Glutamatergic neuron (in vitro differentiated cells): ENCODE measurements at regions not wholly inside any gene's neighbourhood (a gene's known extent, or its start where the extent isn't known, plus 50 kb on each side); places are given as distances from the start of the nearest gene placed in this dataset.
A peak's percentile ranks its signal among the peaks of the same experiment; 100 is the strongest.
"Not testable (repeated sequence)": the region's sequence is repeated elsewhere in the genome, so short reads cannot be mapped to it uniquely, and the experiment has no call there.

Experiments used
- DNase-seq: peaks from one replicate; pipeline ENCODE4 v3.0.0; 2022
- H3K27ac Mint-ChIP-seq: one replicate; pipeline ENCODE4 v1.8.0; 2020; ENCODE audit warnings: mild to moderate bottlenecking, mixed read lengths, inconsistent platforms; ENCODE audit not compliant: unreplicated experiment
- H3K27me3 Mint-ChIP-seq: one replicate; pipeline ENCODE4 v1.8.0; 2020; ENCODE audit warnings: mild to moderate bottlenecking, moderate library complexity, mixed read lengths, inconsistent platforms; ENCODE audit not compliant: unreplicated experiment
- H3K36me3 Mint-ChIP-seq: one replicate; pipeline ENCODE4 v1.8.0; 2020; ENCODE audit warnings: mild to moderate bottlenecking, mixed read lengths, inconsistent platforms; ENCODE audit not compliant: unreplicated experiment
- H3K4me1 Mint-ChIP-seq: one replicate; pipeline ENCODE4 v1.8.0; 2020; ENCODE audit warnings: mild to moderate bottlenecking, low read depth, mixed read lengths, inconsistent platforms; ENCODE audit not compliant: unreplicated experiment
- H3K4me3 Mint-ChIP-seq: one replicate; pipeline ENCODE4 v1.8.0; 2020; ENCODE audit warnings: mild to moderate bottlenecking, mixed read lengths, inconsistent platforms; ENCODE audit not compliant: unreplicated experiment
- H3K9me3 Mint-ChIP-seq: one replicate; pipeline ENCODE4 v1.8.0; 2020; ENCODE audit warnings: mild to moderate bottlenecking, moderate library complexity, mixed read lengths, inconsistent platforms; ENCODE audit not compliant: unreplicated experiment
- CTCF ChIP-seq: fragments of 200-600 bp; sonication (generic); IDR thresholded peaks from one replicate; pipeline ENCODE4 v1.5.0; 2021; ENCODE audit not compliant: partially characterized antibody, unreplicated experiment

DNA sequence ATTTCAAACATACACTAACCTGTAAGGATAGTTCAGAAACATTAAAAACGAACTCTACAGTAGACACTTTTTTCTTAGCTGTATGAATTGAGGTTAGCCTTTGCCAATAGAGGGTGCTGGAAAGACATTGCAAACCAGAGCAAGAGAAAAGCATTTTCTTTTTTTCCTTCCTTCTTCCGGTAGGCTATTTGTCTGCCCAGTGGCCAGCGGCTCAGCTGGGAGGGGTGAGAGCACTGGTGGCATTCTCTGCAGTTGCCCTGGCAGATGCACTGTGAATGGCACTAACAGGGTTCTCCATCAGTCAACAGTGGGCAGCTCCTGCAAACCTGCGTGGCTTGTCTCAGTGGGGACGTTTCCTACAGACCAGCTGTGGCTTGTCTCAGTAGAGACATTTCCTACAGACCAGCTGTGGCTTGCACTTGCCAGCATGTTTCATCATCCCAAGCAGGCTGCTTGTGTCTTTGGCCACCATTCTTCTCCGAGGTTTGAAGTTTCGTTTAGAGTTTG lies 984.5 kb upstream of the CDH18 start:
- Mint-ChIP-seq H3K36me3 (no peaks in the 10 kb centered on the region), H3K9me3 (no peaks in the 10 kb centered on the region), H3K4me1 (peaks cover 6% of the 10 kb centered on the region), H3K4me3 (no peak overlapping the region), H3K27ac (peak overlapping the region; percentile 66), H3K27me3 (peaks cover 2% of the 10 kb centered on the region)
- no peak for TF ChIP-seq CTCF
- peak; percentile 22 for DNase-seq

GRCh38 chr5:20959347-20959746 lies 971.3 kb upstream of the CDH18 start:
- no peak overlapping the region for H3K27ac Mint-ChIP-seq
- no peaks in the 10 kb centered on the region for H3K27me3 Mint-ChIP-seq
- H3K4me3 Mint-ChIP-seq: no peak overlapping the region
- no peak for TF ChIP-seq CTCF
- no peaks in the 10 kb centered on the region for H3K36me3 Mint-ChIP-seq
- H3K9me3 Mint-ChIP-seq: no peaks in the 10 kb centered on the region
- no peaks in the 10 kb centered on the region for H3K4me1 Mint-ChIP-seq
- DNase-seq: no peak

DNA sequence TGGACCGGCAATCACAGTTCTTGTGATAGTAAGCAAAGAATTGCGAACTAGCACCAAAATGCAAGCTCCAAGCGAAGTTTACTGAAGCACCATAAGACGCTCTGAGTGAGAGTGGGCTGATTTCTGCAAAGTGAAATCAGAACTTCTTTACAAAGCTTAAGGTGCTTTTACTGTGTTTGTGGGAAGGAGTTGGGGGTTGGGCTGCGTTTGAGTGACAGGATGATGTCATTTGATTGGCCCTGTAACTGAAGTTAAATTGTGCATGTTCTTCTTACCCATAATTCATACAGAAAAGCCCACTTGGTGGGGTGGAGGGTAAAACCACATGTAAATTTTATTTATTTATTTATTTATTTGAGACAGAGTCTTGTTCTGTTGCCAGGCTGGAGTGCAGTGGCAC lies 970.6 kb upstream of the CDH18 start:
- Mint-ChIP-seq H3K27ac (no peak overlapping the region), H3K9me3 (no peaks in the 10 kb centered on the region), H3K36me3 (no peaks in the 10 kb centered on the region), H3K4me1 (no peaks in the 10 kb centered on the region), H3K27me3 (no peaks in the 10 kb centered on the region), H3K4me3 (no peak overlapping the region)
- no peak for TF ChIP-seq CTCF
- DNase-seq: no peak

- no peak for TF ChIP-seq CTCF
- no peak overlapping the region for H3K27ac Mint-ChIP-seq
- no peak overlapping the region for H3K4me3 Mint-ChIP-seq
- no peak for DNase-seq
- no peaks in the 10 kb centered on the region for H3K27me3 Mint-ChIP-seq
- H3K9me3 Mint-ChIP-seq: no peaks in the 10 kb centered on the region
- no peaks in the 10 kb centered on the region for H3K4me1 Mint-ChIP-seq
- H3K36me3 Mint-ChIP-seq: no peaks in the 10 kb centered on the region
Measured at GRCh38 chr5:20956134-20956533, 968.1 kb upstream of the CDH18 start.

- H3K4me3 Mint-ChIP-seq: no peak overlapping the region
- H3K27ac Mint-ChIP-seq: no peak overlapping the region
- no peak for DNase-seq
- no peak for TF ChIP-seq CTCF
- H3K4me1 Mint-ChIP-seq: no peaks in the 10 kb centered on the region
- no peaks in the 10 kb centered on the region for H3K27me3 Mint-ChIP-seq
- no peaks in the 10 kb centered on the region for H3K9me3 Mint-ChIP-seq
- no peaks in the 10 kb centered on the region for H3K36me3 Mint-ChIP-seq
Measured at GRCh38 chr5:20949636-20950035, 961.6 kb upstream of the CDH18 start.

DNA sequence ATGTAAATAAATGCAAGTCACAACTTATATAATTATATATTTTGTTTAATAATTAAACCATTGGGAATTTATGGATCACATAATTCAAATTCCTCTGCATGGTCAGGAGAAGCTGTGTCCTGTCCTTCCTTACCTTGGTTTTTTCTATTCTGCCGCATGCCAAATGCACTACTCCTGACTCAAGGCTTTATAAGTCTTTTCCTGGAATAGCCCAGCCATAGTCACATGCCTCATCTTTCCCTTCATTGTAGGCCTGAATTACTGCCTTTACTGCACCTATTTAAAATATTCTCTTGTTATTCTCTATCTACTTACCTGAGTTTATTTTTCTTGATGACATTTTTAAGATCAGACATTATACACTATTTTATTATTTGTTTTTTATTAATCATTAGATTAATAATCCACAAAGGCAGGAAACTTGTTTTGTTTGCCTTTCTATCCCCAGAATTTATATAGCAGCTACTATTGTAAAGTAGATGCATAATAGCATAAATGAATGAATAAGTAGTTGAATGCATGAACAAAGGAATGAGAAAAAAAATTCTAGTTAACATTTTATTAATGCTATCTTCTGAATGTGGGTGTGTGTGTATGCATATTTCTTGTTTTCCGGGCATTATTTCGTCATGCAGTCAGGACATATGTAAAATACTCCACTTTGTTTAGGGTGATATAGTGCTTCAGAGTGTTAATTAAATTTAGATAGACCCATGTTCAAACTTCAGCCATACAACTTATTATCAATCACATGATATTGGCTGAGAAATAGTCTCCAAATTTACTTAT lies 955.4 kb upstream of the CDH18 start:
- not testable (repeated sequence) for DNase-seq, H3K9me3 Mint-ChIP-seq, H3K4me3 Mint-ChIP-seq, H3K27ac Mint-ChIP-seq, H3K36me3 Mint-ChIP-seq, H3K27me3 Mint-ChIP-seq, H3K4me1 Mint-ChIP-seq

DNA sequence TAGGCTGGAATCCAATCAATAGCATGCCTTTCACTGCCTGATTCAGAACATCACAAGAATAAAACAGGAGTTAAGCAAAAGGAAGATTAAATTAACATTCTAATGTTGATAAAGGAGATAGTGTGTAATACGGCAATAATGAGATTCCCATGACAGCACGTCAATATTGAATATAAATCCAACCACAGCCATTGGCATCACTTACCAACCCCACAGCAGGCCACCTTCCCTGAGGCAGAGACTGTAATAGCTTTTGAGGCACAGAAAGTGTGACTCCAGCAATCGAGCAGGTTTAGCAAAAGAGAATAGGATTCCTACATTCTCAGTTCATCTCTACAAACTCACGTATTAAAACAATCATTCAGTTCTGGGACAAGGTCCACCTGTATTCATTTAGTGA lies 954.6 kb upstream of the CDH18 start:
- not testable (repeated sequence) for H3K27ac Mint-ChIP-seq, H3K9me3 Mint-ChIP-seq, H3K4me1 Mint-ChIP-seq, H3K36me3 Mint-ChIP-seq, H3K4me3 Mint-ChIP-seq, H3K27me3 Mint-ChIP-seq, DNase-seq
